CD4-positive, alpha-beta T cell (primary cell): ENCODE measurements at regions not wholly inside any gene's neighbourhood (a gene's known extent, or its start where the extent isn't known, plus 50 kb on each side); places are given as distances from the start of the nearest gene placed in this dataset.

ENCODE experiments used
- ATAC-seq: fragments of 200-7000 bp; cut with Tn5 transposase; one replicate; pipeline ENCODE4 v1.10.0; 2022; ENCODE audit warnings: mild to moderate bottlenecking; ENCODE audit not compliant: poor library complexity
- CTCF ChIA-PET: fragments of 350-600 bp; sonication (Branson Sonifier 250); formaldehyde crosslinking; loops from one replicate; lab custom pipeline; 2021; ENCODE audit warnings: antibody characterized with exemption, inconsistent platforms; lab: Charles Lee
- POLR2A ChIA-PET: fragments of 350-600 bp; sonication (Branson Sonifier 250); formaldehyde crosslinking; loops from one replicate; lab custom pipeline; 2021; ENCODE audit warnings: antibody characterized with exemption, inconsistent platforms; lab: Charles Lee
- DNase-seq, 14 experiments: peaks; one replicate each; pipeline ENCODE4 v3.0.0-alpha.2; 2013 to 2020; ENCODE audit warnings: mixed read lengths in 2 of 14
- H3K27ac ChIP-seq, 2 donors: one replicate each; pipeline versions ENCODE4 v1.5.1 to v1.7.0; 2013; ENCODE audit warnings: low read length in 2 of 2, low read depth in 1 of 2, mild to moderate bottlenecking in 1 of 2
- H3K27me3 ChIP-seq, 2 experiments: 1 replicate in 1 of 2; 2 replicates in 1 of 2; pipeline versions ENCODE4 v1.6.1 to v1.7.0; 2013; ENCODE audit warnings: low read length in 2 of 2, control low read depth in 1 of 2, mild to moderate bottlenecking in 1 of 2, moderate library complexity in 1 of 2; ENCODE audit not compliant: insufficient read depth in 2 of 2, control insufficient read depth in 1 of 2
- H3K36me3 ChIP-seq: one replicate; pipeline ENCODE4 v1.6.1; 2013; ENCODE audit warnings: low read length, control low read depth; ENCODE audit not compliant: insufficient read depth
- H3K4me1 ChIP-seq: one replicate; pipeline ENCODE4 v1.6.1; 2013; ENCODE audit warnings: low read length, control low read depth; ENCODE audit not compliant: insufficient read depth
- H3K4me3 ChIP-seq: one replicate; pipeline ENCODE4 v1.5.1; 2013; ENCODE audit warnings: mild to moderate bottlenecking, low read length, moderate library complexity
- H3K9me3 ChIP-seq, 2 experiments: 1 replicate in 1 of 2; 2 replicates in 1 of 2; pipeline versions ENCODE4 v1.6.1 to v1.7.0; 2013; ENCODE audit warnings: low read length in 2 of 2, mild to moderate bottlenecking in 2 of 2, control low read depth in 1 of 2, moderate library complexity in 1 of 2; ENCODE audit not compliant: control insufficient read depth in 1 of 2, insufficient read depth in 1 of 2
- H3K27ac Mint-ChIP-seq: one replicate; pipeline ENCODE4 v1.8.0; 2020; ENCODE audit warnings: mixed read lengths
- H3K27me3 Mint-ChIP-seq: one replicate; pipeline ENCODE4 v1.8.0; 2021; ENCODE audit warnings: mixed read lengths
- H3K36me3 Mint-ChIP-seq: one replicate; pipeline ENCODE4 v1.8.0; 2021; ENCODE audit warnings: low read depth, mixed read lengths
- H3K4me1 Mint-ChIP-seq: one replicate; pipeline ENCODE4 v1.8.0; 2021; ENCODE audit warnings: low read depth, mixed read lengths
- H3K4me3 Mint-ChIP-seq: one replicate; pipeline ENCODE4 v1.8.0; 2020; ENCODE audit warnings: mild to moderate bottlenecking, mixed read lengths
- H3K9me3 Mint-ChIP-seq: one replicate; pipeline ENCODE4 v1.8.0; 2020; ENCODE audit warnings: mixed read lengths
- intact Hi-C, 2 experiments: fragments of 100-400 bp; cut with DNase I in 1 of 2; cut with micrococcal nuclease in 1 of 2; formaldehyde crosslinking; loops; one replicate each; pipeline versions ENCODE4 v1.15.1 to v1.9.0; 2023 to 2025; cut with DNase I, micrococcal nuclease
- TF ChIP-seq, protein P1 (sequence below): fragments of 200-600 bp; IDR thresholded peaks from one replicate; pipeline ENCODE4 v1.8.0; 2022; ENCODE audit warnings: antibody characterized with exemption, mild to moderate bottlenecking

DNA sequence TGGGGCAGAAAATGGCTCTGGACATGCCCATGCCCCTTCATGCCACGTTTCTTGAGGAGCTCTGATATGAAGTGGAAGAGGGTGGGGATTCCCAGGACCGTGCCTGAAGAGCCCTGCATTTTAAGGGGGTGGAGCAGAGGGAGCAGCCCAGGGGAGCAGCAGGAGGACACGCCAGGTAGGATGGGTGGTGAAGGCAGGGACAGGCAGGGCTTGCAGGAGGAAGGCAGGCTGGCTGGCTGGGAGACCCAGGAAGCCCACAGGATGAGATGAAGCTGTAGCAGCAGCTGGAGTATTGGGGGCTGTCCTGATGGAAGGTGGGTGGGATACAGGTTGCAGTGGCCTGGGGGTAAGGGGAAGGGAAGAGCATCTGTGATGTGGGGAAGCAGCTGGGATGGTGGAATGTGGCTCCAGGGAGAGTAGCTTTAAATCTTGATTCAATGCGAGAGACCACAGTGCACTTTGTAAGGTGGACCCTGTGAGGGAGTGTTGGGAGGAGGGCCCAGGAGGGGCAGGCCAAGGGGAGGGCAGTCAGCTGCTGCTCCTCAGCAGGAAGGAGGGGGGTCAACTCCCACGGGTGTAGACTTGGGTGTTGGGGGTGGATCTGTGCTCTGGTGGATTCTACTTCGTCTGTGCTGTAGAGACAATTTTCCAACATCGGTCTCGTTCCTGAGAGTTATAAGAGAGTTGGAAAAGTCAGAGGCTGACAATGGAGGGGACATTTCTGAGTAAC is 242.6 kb upstream of the IRX4 start:
- H3K4me3 ChIP-seq, result no peak overlapping the region
- ChIA-PET CTCF (no interaction called here), POLR2A (no interaction called here)
- intact Hi-C loops, result no loop called here
- Mint-ChIP-seq H3K27ac (no peak overlapping the region), H3K4me3 (no peak overlapping the region), H3K36me3 (no peaks in the 10 kb centered on the region), H3K27me3 (peaks cover 28% of the 10 kb centered on the region), H3K9me3 (no peaks in the 10 kb centered on the region), H3K4me1 (no peaks in the 10 kb centered on the region)
- H3K9me3 ChIP-seq, result peaks cover 0 to 5% of the 10 kb centered on the region in 2 experiments
- no peaks in the 10 kb centered on the region for H3K36me3 ChIP-seq
- no peak for ATAC-seq
- peaks cover 0 to 8% of the 10 kb centered on the region in 2 experiments for H3K27me3 ChIP-seq
- H3K27ac ChIP-seq, result no peak overlapping the region
- DNase-seq, result no peak
- H3K4me1 ChIP-seq, result no peaks in the 10 kb centered on the region
- TF ChIP-seq, protein P1, sequence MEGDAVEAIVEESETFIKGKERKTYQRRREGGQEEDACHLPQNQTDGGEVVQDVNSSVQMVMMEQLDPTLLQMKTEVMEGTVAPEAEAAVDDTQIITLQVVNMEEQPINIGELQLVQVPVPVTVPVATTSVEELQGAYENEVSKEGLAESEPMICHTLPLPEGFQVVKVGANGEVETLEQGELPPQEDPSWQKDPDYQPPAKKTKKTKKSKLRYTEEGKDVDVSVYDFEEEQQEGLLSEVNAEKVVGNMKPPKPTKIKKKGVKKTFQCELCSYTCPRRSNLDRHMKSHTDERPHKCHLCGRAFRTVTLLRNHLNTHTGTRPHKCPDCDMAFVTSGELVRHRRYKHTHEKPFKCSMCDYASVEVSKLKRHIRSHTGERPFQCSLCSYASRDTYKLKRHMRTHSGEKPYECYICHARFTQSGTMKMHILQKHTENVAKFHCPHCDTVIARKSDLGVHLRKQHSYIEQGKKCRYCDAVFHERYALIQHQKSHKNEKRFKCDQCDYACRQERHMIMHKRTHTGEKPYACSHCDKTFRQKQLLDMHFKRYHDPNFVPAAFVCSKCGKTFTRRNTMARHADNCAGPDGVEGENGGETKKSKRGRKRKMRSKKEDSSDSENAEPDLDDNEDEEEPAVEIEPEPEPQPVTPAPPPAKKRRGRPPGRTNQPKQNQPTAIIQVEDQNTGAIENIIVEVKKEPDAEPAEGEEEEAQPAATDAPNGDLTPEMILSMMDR, result no peak

DNA sequence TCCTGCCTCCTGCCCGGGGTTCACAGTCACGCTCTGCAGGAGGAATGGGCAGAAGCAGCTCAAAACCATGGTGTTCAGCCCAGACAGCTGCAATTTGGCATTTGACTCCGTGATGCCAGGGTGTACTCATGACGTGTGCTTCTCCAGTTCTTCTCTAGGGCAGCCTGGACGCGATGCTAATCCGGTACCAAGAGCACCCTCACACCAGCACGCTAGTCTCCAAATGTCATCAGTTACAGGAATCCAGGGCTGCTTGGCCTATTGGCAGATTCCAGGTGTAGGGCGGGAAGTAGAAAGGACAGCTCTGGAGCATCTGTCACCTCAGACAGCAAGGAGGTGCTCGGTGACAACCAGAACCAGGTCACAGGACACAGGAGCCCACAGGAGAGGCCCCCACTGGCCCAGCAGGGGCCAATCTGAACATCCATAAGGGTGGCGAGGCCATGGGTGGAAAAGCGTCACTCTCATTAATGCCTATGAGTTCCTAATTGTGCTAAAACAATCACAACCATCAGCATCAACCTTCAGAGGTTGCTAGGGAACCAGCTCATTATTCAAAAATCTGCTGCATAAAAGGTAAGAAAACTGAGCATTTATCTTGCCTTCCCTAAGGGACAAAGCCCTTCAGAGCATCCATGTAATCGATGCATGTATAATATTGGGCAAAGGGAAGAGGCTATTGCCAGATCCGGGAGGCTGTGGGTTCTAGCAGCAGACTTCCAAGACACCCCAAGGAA is 241.9 kb upstream of the IRX4 start:
- POLR2A ChIA-PET, result no interaction called here
- ATAC-seq (no peak), DNase-seq (no peak)
- CTCF ChIA-PET, result no interaction called here
- H3K4me1 ChIP-seq, result no peaks in the 10 kb centered on the region
- H3K9me3 Mint-ChIP-seq, result no peaks in the 10 kb centered on the region
- TF ChIP-seq, protein P1, result no peak
- H3K9me3 ChIP-seq, result peaks cover 0 to 5% of the 10 kb centered on the region in 2 experiments
- H3K4me1 Mint-ChIP-seq, result no peaks in the 10 kb centered on the region
- H3K4me3 Mint-ChIP-seq, result no peak overlapping the region
- H3K27me3 Mint-ChIP-seq, result peaks cover 28% of the 10 kb centered on the region
- peaks cover 0 to 8% of the 10 kb centered on the region in 2 experiments for H3K27me3 ChIP-seq
- H3K27ac ChIP-seq, result no peak overlapping the region
- no peaks in the 10 kb centered on the region for H3K36me3 ChIP-seq
- H3K27ac Mint-ChIP-seq, result no peak overlapping the region
- H3K4me3 ChIP-seq, result no peak overlapping the region
- intact Hi-C loops, result no loop called here
- H3K36me3 Mint-ChIP-seq, result no peaks in the 10 kb centered on the region

DNA sequence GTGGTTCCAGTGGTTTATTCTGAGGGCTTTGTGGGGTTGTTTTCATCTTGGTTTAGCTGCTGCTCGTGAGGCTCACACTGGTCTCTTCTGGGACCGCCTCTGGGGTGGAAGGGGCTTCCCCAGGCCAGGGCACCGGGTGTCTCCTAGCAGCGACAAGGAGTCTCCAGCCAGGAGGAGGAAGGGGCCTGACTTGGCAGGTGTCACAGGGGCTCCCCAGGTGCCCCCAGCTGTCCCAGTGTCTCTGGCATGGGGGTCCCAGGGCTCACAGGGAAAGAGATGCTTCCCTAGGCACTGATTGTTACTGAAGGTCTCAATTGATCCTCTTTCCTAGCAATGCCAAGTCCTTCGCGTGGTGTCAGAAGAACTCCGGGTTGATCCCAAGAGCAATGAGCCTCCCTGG is 241.1 kb upstream of the IRX4 start:
- POLR2A ChIA-PET, result no interaction called here
- peaks cover 0 to 8% of the 10 kb centered on the region in 2 experiments for H3K27me3 ChIP-seq
- H3K27me3 Mint-ChIP-seq, result peaks cover 29% of the 10 kb centered on the region

More for the DNA sequence above, 241.1 kb upstream of the IRX4 start:
- no peaks in the 10 kb centered on the region for H3K36me3 Mint-ChIP-seq
- DNase-seq (no peak), ATAC-seq (no peak)
- H3K4me3 ChIP-seq, result no peak overlapping the region
- intact Hi-C loops, result no loop called here
- TF ChIP-seq, protein P1, result no peak
- H3K36me3 ChIP-seq, result no peaks in the 10 kb centered on the region
- H3K9me3 Mint-ChIP-seq, result no peaks in the 10 kb centered on the region
- H3K4me1 Mint-ChIP-seq, result no peaks in the 10 kb centered on the region
- H3K4me1 ChIP-seq, result no peaks in the 10 kb centered on the region
- CTCF ChIA-PET, result no interaction called here
- H3K27ac Mint-ChIP-seq, result no peak overlapping the region
- H3K4me3 Mint-ChIP-seq, result no peak overlapping the region
- H3K9me3 ChIP-seq, result peaks cover 0 to 5% of the 10 kb centered on the region in 2 experiments
- H3K27ac ChIP-seq, result no peak overlapping the region
